GM06990 (cell line): ENCODE measurements at regions not wholly inside any gene's neighbourhood (a gene's known extent, or its start where the extent isn't known, plus 50 kb on each side); places are given as distances from the start of the nearest gene placed in this dataset.
A peak's percentile ranks its signal among the peaks of the same experiment; 100 is the strongest.

Source experiments
- DNase-seq: peaks from one replicate; pipeline ENCODE4 v3.0.0-alpha.2; 2011; ENCODE audit not compliant: insufficient read length; ENCODE audit errors: extremely low read depth
- H3K27me3 ChIP-seq: replicated peaks from 2 replicates; pipeline ENCODE4 v1.6.0; 2011; ENCODE audit warnings: low read length; ENCODE audit not compliant: control insufficient read depth, insufficient read depth
- H3K36me3 ChIP-seq: 2 replicates; pipeline ENCODE4 v1.5.1; 2011; ENCODE audit warnings: low read length; ENCODE audit not compliant: control insufficient read depth, insufficient read depth
- H3K4me3 ChIP-seq: replicated peaks from 2 replicates; pipeline ENCODE4 v1.5.1; 2011; ENCODE audit warnings: low read depth, mild to moderate bottlenecking, control low read depth, low read length
- CTCF ChIP-seq: IDR thresholded peaks from 2 replicates; pipeline ENCODE4 v1.5.1; 2011; ENCODE audit warnings: low read length, control low read depth, mild to moderate bottlenecking, inconsistent platforms; ENCODE audit not compliant: insufficient read depth, poor library complexity, severe bottlenecking

GRCh38 chr2:145723872-145724271, 1204.0 kb upstream of the ZEB2 start:
- DNase-seq: no peak
- no peak overlapping the region for H3K4me3 ChIP-seq
- H3K36me3 ChIP-seq: no peaks in the 10 kb centered on the region
- no peak for TF ChIP-seq CTCF
- no peaks in the 10 kb centered on the region; the same call in 1 of the 2 replicates for H3K27me3 ChIP-seq

- H3K36me3 ChIP-seq: no peaks in the 10 kb centered on the region
- no peaks in the 10 kb centered on the region; the same call in 1 of the 2 replicates for H3K27me3 ChIP-seq
- no peak for TF ChIP-seq CTCF
- DNase-seq: no peak
- no peak overlapping the region for H3K4me3 ChIP-seq
Measured at GRCh38 chr2:145721681-145722080, 1201.8 kb upstream of the ZEB2 start.

GRCh38 chr2:145715601-145716000, 1195.7 kb upstream of the ZEB2 start:
- Histone ChIP-seq H3K27me3 (no peaks in the 10 kb centered on the region), H3K4me3 (no peak overlapping the region), H3K36me3 (no peaks in the 10 kb centered on the region)
- no peak for TF ChIP-seq CTCF
- DNase-seq: no peak

- H3K36me3 ChIP-seq: no peaks in the 10 kb centered on the region
Measured at GRCh38 chr2:145710303-145710702, 1190.4 kb upstream of the ZEB2 start.

GRCh38 chr2:145702305-145702704, 1182.4 kb upstream of the ZEB2 start:
- Histone ChIP-seq H3K4me3 (no peak overlapping the region), H3K36me3 (no peaks in the 10 kb centered on the region), H3K27me3 (no peaks in the 10 kb centered on the region)
- no peak for TF ChIP-seq CTCF
- no peak for DNase-seq

More at GRCh38 chr2:145710303-145710702, 1190.4 kb upstream of the ZEB2 start:
- DNase-seq: no peak
- Histone ChIP-seq H3K4me3 (no peak overlapping the region), H3K27me3 (no peaks in the 10 kb centered on the region)
- TF ChIP-seq CTCF: no peak

- no peaks in the 10 kb centered on the region for H3K36me3 ChIP-seq
- no peak for TF ChIP-seq CTCF
- peak; percentile 39 for DNase-seq
- H3K4me3 ChIP-seq: no peak overlapping the region
- no peaks in the 10 kb centered on the region for H3K27me3 ChIP-seq
Measured at GRCh38 chr2:145692971-145693478, 1173.1 kb upstream of the ZEB2 start.
